Astrocyte (in vitro differentiated cells and primary cell): ENCODE measurements at regions not wholly inside any gene's neighbourhood (a gene's known extent, or its start where the extent isn't known, plus 50 kb on each side); places are given as distances from the start of the nearest gene placed in this dataset.

Experiments
- CTCF ChIP-seq: IDR thresholded peaks from 2 replicates; pipeline ENCODE4 v1.5.1; 2011; ENCODE audit warnings: low read depth, mild to moderate bottlenecking, inconsistent platforms, low read length, moderate library complexity; ENCODE audit not compliant: insufficient read depth
- EZH2 ChIP-seq: IDR thresholded peaks from 2 replicates; pipeline ENCODE4 v1.6.1; 2012; ENCODE audit warnings: mild to moderate bottlenecking, low read length, inconsistent platforms; ENCODE audit not compliant: insufficient read depth

GRCh38 chr1:69175053-69175452 is 392.7 kb upstream of the LRRC7 start:
- TF ChIP-seq CTCF (no peak), EZH2 (no peak)
